Ovary (tissue), 7 donors: ENCODE measurements at regions not wholly inside any gene's neighbourhood (a gene's known extent, or its start where the extent isn't known, plus 50 kb on each side); places are given as distances from the start of the nearest gene placed in this dataset.
"Not testable (repeated sequence)": the region's sequence is repeated elsewhere in the genome, so short reads cannot be mapped to it uniquely, and the experiment has no call there.

Experiments
- DNase-seq, 5 donors: peaks; one replicate each; pipeline ENCODE4 v3.0.0-alpha.2; 2019 to 2020
- H3K27ac ChIP-seq, 2 donors: fragments of 200-600 bp; one replicate each; pipeline versions ENCODE4 v1.5.1 to v1.8.0; 2019 to 2022
- H3K27me3 ChIP-seq: fragments of 200-600 bp; one replicate; pipeline ENCODE4 v1.8.0; 2022
- H3K36me3 ChIP-seq: fragments of 200-600 bp; sonication (generic); one replicate; pipeline ENCODE4 v1.5.1; 2019
- H3K4me1 ChIP-seq: one replicate; pipeline ENCODE4 v1.8.1; 2013; ENCODE audit warnings: mild to moderate bottlenecking, moderate library complexity; ENCODE audit not compliant: insufficient read depth
- H3K4me3 ChIP-seq: fragments of 200-600 bp; sonication (generic); one replicate; pipeline ENCODE4 v1.5.1; 2017
- H3K9me3 ChIP-seq, 2 donors: fragments of 200-600 bp in 1 of 2; sonication (generic) in 1 of 2; one replicate each; pipeline versions ENCODE4 v1.5.1 to v1.8.1; 2013 to 2019; ENCODE audit warnings: mild to moderate bottlenecking in 1 of 2, moderate library complexity in 1 of 2
- EP300 ChIP-seq: sonication (generic); formaldehyde crosslinking; IDR thresholded peaks from one replicate; pipeline ENCODE4 v1.6.1; 2017; ENCODE audit warnings: antibody characterized with exemption
- POLR2A ChIP-seq: fragments of 450-650 bp; IDR thresholded peaks from one replicate; pipeline ENCODE4 v1.6.1; 2017; ENCODE audit warnings: antibody characterized with exemption, mild to moderate bottlenecking, moderate library complexity
- WGBS, 3 donors: extraction: QIAGEN DNeasy Blood & Tissue Kit in 1 of 3; methylation state at CpG; one replicate each; pipeline versions ENCODE4 v1.1.5 to v1.1.7; 2013 to 2017; 5-methylcytosine and 5-hydroxymethylcytosine counted together
- intact Hi-C, 4 donors: fragments of 100-400 bp; cut with DNase I; formaldehyde crosslinking; loops; one replicate each; pipeline versions ENCODE4 v1.11.0 to v1.15.1; 2022 to 2023
- TF ChIP-seq, protein P1 (sequence below), 3 donors: fragments of 450-650 bp in 2 of 3; fragments of 200-600 bp in 1 of 3; IDR thresholded peaks; one replicate each; pipeline versions ENCODE4 v1.5.1 to v1.8.0; 2016 to 2022; ENCODE audit warnings: antibody characterized with exemption in 3 of 3, mild to moderate bottlenecking in 1 of 3
- donor health status: DM: no; HTN: no; CAD: no; lungs with moderate emphysema.
- donor health status: DM: no; HTN: no; CAD: no.
- donor health status: Bipolar disorder and iron deficiency.
- donor health status: DM: no; HTN: no; CAD: no.
- donor health status: DM: yes; HTN: yes; CAD: no.

DNA sequence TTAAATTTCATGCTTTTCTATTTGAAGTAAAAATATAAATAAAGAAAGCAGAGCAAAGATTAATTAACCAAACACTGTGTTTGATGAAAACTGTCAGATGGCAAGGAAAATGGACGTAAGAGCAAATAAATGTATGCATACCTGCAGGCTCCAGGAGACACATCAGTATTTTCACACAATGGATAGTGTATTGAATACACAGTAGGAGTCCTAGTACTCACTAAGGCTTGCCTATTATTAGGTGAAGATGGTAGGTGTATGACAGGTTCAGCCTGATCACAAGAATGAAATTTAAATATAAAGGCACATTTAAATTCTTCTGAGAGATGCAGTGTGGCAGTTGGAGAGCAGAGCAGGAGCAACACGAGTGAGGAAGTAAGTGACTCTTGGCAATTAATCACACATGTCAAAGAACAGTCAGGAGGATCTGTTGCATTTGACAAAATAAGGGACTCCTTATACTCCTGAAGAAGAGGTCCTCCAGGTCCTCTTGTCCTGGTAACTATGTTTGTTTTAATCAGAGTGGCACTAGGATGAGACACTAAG, 106.0 kb upstream of the NDST4 start:
- Histone ChIP-seq H3K9me3 (no peaks in the 10 kb centered on the region), H3K36me3 (no peaks in the 10 kb centered on the region), H3K27ac (no peak overlapping the region), H3K27me3 (no peaks in the 10 kb centered on the region), H3K4me1 (no peaks in the 10 kb centered on the region), H3K4me3 (no peak overlapping the region)
- TF ChIP-seq POLR2A (no peak), EP300 (no peak)
- TF ChIP-seq, protein P1, sequence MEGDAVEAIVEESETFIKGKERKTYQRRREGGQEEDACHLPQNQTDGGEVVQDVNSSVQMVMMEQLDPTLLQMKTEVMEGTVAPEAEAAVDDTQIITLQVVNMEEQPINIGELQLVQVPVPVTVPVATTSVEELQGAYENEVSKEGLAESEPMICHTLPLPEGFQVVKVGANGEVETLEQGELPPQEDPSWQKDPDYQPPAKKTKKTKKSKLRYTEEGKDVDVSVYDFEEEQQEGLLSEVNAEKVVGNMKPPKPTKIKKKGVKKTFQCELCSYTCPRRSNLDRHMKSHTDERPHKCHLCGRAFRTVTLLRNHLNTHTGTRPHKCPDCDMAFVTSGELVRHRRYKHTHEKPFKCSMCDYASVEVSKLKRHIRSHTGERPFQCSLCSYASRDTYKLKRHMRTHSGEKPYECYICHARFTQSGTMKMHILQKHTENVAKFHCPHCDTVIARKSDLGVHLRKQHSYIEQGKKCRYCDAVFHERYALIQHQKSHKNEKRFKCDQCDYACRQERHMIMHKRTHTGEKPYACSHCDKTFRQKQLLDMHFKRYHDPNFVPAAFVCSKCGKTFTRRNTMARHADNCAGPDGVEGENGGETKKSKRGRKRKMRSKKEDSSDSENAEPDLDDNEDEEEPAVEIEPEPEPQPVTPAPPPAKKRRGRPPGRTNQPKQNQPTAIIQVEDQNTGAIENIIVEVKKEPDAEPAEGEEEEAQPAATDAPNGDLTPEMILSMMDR (IDR thresholded peaks at IDR 0.05) = no peak
- intact Hi-C loops = no loop called here
- WGBS, 3 donors = 41 to 57% (median 51%) methylated on average over 2 of the region's 2 CpGs
- DNase-seq = no peak

DNA sequence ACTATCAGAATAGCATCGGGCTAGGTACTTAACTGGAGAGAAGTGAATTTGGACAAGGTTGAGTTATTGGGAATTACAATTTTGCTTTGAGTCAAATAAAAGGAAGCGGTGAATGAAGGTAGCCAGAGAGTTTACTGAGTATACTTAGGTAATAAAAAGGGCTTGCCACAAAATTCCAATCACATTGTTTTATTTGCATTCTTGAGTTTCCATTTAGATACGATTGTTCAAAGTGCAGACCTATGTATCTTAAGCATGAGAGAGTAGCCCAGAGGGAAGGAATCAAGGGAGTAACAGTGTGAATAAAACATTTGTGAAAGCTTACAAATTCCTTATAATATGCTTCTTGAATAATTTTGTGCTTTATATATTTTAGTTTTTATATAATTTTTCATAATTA, 102.5 kb upstream of the NDST4 start:
- H3K27ac ChIP-seq = no peak overlapping the region

DNA sequence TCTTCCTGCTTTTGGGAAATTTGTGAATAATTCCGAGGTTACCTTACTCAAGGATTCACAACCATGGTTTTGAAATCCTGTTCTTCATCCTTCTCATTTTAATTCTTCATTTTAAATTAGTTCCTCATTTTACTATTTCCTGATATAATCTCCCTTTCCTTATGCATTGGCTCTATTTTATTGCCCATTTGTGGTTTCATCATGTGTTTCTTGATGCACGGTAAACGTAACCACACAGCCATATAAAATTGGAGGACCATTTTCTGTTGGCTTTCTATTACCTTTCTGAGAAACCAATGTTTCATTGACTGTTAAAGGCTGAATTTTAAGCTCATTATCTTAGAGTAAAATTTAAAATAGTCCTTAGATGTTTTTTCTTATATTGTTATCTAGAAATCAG, 100.3 kb upstream of the NDST4 start:
- Histone ChIP-seq H3K36me3 (no peaks in the 10 kb centered on the region), H3K27me3 (no peaks in the 10 kb centered on the region), H3K4me3 (no peak overlapping the region), H3K27ac (no peak overlapping the region), H3K9me3 (no peaks in the 10 kb centered on the region), H3K4me1 (no peaks in the 10 kb centered on the region)
- 88 to 90% (median 88%) methylated on average over 3 of the region's 3 CpGs for WGBS, 3 donors
- no peak for DNase-seq
- intact Hi-C loops = no loop called here
- no peak for TF ChIP-seq POLR2A
- TF ChIP-seq EP300 = no peak
- TF ChIP-seq, protein P1 (IDR thresholded peaks at IDR 0.05) = no peak

More for the DNA sequence above, 102.5 kb upstream of the NDST4 start:
- H3K27me3 ChIP-seq = no peaks in the 10 kb centered on the region
- 76 to 85% (median 82%) methylated on average over 3 of the region's 3 CpGs for WGBS, 3 donors
- intact Hi-C loops = no loop called here
- no peak overlapping the region for H3K4me3 ChIP-seq
- no peaks in the 10 kb centered on the region for H3K9me3 ChIP-seq
- H3K36me3 ChIP-seq = no peaks in the 10 kb centered on the region
- H3K4me1 ChIP-seq = no peaks in the 10 kb centered on the region
- no peak for DNase-seq
- TF ChIP-seq, protein P1 (IDR thresholded peaks at IDR 0.05) = no peak
- TF ChIP-seq POLR2A = no peak
- no peak for TF ChIP-seq EP300

DNA sequence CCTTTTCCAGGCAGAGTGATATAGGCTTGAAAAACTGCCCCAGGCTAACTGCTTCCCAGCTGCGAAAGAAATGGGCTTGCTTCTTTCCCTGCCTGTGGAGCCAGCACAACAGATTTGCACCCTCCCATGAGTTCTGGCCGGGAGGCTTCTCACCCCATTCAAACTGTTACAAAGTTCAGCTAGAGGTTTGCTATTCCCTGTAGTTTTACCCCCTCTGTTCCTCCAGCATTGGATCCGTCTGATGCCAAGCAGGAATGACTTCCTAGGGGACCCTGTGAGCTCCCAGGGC, 87.6 kb upstream of the NDST4 start:
- H3K27me3 ChIP-seq = no peaks in the 10 kb centered on the region
- TF ChIP-seq, protein P1 (IDR thresholded peaks at IDR 0.05) = no peak
- TF ChIP-seq EP300 (no peak), POLR2A (no peak)
- WGBS, 3 donors = 82 to 83% (median 83%) methylated on average over 3 of the region's 3 CpGs
- no peak for DNase-seq
- no peak overlapping the region for H3K27ac ChIP-seq
- intact Hi-C loops = no loop called here
- no peaks in the 10 kb centered on the region for H3K9me3 ChIP-seq
- no peaks in the 10 kb centered on the region for H3K36me3 ChIP-seq
- H3K4me1 ChIP-seq = no peaks in the 10 kb centered on the region
- H3K4me3 ChIP-seq = no peak overlapping the region

DNA sequence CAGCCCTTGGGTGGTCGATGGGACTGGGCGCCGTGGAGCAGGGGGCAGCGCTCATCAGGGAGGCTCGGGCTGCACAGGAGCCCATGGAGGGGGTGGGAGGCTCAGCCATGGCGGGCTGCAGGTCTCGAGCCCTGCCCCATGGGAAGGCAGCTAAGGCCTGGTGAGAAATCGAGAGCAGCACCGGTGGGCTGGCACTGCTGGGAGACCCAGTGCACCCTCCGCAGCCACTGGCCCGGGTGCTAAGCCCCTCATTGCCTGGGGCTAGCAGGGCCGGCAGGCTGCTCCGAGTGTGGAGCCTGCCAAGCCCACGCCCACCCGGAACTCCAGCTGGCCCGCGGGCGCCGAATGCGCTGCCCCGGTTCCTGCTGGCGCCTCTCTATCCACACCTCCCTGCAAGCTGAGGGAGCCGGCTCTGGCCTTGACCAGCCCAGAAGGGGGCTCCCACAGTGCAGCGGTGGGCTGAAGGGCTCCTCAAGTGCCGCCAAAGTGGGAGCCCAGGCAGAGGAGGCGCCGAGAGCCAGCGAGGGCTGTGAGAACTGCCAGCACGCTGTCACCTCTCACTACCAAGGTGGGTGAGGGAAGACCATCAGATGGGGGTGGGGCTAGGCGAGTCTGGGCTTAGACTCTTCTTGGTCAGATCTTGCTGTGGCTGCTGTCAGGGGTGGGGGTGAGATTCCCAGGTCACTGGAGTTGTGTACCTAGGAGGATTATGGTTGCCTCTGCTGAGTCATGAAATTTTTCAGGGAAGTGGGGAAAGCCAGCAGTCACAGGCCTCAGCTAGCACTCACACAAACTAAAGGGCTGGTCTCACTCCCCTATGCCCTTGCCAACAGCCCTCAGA, 87.0 kb upstream of the NDST4 start:
- H3K4me3 ChIP-seq, H3K27me3 ChIP-seq, H3K9me3 ChIP-seq, H3K36me3 ChIP-seq, H3K4me1 ChIP-seq, H3K27ac ChIP-seq, intact Hi-C loops, DNase-seq: not testable (repeated sequence)
- 94 to 97% (median 96%) methylated on average over 26 to 30 of the region's 30 CpGs for WGBS, 3 donors

DNA sequence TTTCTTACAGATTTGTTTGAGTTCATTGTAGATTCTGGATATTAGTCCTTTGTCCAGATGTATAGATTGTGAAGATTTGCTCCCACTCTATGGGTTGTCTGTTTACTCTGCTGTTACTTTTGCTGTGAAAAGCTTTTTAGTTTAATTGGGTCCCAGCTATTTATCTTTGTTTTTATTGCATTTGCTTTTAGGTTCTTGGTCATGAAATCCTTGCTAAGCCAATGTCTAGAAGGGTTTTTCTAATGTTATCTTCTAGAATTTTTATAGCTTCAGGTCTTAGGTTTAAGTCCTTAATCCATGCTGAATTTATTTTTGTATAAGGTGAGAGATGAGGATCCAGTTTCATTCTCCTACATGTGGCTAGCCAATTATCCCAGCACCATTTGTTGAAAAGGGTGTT, 81.2 kb upstream of the NDST4 start:
- H3K36me3 ChIP-seq, DNase-seq, H3K27me3 ChIP-seq, H3K4me3 ChIP-seq, intact Hi-C loops, H3K27ac ChIP-seq, H3K4me1 ChIP-seq, H3K9me3 ChIP-seq: not testable (repeated sequence)
